KG1 (cell line): ENCODE measurements at regions not wholly inside any gene's neighbourhood (a gene's known extent, or its start where the extent isn't known, plus 50 kb on each side); places are given as distances from the start of the nearest gene placed in this dataset.

Experiments
- DNase-seq: peaks from one replicate; lab custom pipeline; 2025; lab: John Stamatoyannopoulos, UW

DNA sequence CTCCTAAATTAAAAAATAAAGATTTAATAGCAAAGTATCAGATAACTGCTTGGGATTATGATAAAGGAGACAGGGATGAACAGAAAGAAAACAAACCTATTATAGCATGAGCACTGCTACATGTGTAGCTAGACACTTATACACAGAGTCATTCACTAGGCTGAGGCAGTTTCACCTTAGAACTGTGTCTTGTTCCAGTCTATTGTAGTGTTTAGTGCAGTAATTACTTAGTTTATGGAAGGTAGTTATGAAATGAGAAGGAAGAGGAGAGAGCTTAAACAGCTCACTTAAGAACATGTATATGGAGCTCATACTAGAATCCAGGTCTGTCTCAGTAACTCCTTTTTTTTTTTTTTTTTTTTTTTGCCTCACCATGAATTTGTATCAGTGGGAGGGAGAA is 441.4 kb downstream of the PDCD6IP start:
- DNase-seq, result no peak

DNA sequence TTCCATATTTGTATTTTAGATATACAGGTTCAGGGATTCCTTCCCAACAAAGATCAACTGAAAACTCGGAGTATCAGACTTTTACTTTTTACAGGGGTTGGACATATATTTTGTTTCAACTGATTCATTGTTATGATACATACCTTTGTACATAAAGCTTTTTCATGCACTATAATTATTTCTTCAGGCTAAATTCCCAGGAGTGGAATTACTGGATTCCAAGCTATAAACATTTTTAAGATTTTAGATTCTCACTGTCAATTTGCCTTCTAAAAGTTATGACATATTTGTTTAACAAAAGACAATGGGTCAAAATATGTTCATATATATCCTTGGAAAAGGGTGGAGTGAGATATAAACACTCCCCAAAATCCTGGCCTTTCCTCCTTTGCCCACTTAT is 449.0 kb downstream of the PDCD6IP start:
- DNase-seq, result no peak

DNA sequence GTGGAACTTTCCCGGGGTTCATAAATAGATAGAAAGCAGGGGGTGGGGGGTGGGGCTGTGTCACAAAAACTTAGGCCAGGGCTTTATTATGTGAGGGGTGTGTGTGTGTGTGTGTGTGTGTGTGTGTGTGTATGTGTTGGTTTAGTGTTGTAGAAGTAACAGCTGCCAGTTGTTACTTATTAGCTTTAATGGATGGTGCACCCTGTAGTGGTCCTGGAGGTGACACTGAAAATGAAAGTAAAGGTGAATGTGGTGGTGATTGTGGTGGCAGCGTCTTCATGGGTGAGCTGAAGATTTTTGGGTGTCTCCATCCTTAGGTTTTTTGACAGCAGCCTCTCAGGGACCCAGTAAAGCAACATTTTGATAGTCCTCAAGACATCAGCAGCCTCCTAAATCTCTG is 449.9 kb downstream of the PDCD6IP start:
- no peak for DNase-seq

DNA sequence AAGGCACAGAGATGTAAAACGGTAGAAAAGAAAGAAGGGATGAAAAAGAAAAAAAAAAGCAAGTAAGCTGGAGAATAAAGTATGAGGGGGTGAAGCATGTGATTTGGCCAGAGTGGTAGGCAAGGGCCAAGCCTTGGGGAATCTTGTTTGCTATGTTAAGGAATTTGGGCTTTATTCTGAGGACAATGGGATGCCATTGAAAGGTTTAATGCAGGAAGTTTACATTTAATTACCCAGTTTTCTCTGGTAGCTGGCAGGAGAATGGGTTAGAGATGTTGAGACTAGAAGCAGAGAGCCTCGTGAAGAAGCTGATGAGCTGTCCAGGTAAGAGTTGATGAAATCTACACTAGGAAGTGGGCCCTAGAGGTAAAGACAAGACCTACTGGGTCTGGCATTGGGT is 455.9 kb downstream of the PDCD6IP start:
- no peak for DNase-seq

DNA sequence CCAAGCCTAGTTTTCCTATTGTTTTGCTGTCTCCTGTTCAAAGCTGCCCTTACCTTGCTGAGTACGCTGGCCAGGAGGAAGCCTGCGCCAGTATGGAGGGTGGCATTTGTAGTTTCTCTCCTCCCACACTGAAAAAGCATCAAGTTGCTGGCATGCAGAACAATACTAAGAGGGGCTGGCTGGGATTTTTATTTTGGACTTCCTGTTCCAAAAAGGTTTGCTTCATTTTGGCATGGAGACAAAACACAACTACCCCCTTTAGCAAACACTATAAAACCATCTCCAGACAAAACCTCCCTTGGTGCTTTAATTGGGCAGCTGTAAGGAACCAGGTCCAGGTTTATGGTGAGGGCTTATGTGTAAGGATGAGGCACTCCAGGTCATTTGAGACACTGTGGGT is 457.6 kb downstream of the PDCD6IP start:
- no peak for DNase-seq

DNA sequence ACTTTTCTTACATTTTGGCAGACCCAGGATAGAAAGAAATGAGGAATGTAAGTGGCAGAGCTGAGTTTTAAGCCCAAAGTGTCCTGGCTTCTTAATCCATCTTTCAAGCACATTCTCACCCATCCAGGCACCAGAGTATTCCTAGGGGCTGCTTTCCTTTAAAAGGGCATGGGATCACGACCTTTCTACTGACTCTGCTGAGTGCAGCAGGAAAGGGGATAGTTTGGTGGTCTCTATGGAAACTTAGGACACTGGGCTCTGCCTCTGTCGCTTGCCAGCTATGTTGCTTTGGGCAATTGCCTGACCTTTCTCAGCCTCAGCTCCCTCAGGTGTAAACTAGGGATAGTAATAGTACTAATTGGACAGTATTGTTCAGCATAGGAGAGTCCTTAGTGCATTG is 458.4 kb downstream of the PDCD6IP start:
- no peak for DNase-seq

DNA sequence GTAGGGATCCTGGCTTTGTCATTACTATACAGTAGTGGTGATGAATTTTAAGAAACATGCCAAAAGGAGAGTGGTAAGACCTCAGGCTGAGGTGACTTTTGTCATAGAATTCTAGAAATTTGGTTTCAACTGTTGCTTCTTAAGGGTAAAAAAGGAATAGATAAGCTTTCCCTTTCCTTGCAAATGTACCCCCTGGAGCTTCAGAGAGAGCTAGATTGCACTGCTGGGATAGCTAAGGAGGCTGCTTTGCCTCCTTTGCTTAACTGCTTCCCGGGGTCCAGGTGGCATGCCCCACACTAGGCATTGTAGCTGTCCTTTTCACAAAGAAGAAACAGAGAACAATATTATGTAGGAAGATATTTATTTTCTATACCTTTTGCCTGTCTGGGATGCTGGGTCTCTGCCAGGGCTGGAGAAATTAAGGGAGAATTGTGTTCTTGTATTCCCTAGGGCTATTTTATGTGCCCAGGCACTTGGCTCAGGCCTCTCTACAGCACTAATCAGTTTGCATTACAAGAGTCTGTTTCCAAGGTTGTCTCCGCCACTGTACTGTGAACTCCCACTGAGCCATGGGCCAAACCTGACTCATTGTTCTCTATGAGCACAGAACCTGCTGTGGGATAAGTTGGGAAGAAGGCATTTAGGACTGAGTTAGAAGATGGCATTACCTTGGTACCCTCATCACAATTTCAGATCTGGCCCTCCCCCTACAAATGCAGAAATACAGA is 460.0 kb downstream of the PDCD6IP start:
- no peak for DNase-seq

DNA sequence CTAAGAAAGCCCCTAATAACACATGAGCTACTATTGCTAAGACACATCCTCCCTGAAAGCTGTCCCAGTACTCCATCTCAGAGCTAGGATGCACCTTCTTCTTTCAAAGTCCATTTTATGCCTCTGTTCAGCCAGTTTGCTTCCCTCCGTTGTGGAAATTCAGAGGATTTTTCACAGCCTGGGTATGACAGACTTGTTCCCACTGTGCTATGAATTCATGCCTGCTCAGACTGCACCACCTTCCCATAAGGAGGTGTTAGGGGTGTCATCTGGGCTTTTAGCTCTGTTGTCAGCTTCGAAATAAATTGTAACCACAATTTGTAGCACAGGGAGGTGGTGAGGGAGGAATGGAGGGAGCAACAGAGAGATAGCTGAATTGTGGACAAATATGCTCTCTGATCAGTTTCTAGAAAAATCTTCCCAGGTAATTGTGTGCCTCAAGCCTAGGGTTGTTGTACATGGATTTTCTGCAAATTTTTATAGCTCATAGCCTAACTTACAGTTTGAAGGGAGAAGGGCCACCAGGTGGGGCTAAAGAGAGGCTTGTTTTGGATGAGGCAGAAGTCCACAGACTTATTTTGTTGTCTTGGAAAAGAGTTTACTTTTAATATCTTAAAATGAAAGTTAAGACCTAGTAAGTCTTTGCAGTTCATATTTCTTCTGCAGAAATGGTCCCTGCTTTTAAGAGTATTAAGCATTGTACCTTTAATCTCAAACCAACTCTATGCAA is 462.0 kb downstream of the PDCD6IP start:
- DNase-seq, result peak; percentile 46

DNA sequence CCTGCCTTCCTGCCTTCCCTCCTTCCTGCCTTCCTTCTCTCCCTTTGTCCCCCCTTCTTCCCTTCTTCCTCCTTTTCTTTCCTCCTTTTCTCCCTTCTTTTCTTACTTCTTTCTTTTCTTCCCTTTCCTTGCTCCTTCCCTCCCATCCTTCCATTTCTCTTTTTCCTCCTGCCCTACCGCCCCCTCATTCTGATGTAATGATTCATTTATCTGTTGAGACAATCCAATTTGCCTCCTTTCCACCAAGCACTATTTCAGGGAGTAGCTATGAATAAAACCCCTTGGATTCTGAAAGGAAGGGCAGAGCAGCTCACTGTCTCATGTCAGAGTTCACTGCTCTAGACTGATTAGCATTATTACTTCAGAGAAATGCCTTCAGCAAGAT is 462.6 kb downstream of the PDCD6IP start:
- no peak for DNase-seq

DNA sequence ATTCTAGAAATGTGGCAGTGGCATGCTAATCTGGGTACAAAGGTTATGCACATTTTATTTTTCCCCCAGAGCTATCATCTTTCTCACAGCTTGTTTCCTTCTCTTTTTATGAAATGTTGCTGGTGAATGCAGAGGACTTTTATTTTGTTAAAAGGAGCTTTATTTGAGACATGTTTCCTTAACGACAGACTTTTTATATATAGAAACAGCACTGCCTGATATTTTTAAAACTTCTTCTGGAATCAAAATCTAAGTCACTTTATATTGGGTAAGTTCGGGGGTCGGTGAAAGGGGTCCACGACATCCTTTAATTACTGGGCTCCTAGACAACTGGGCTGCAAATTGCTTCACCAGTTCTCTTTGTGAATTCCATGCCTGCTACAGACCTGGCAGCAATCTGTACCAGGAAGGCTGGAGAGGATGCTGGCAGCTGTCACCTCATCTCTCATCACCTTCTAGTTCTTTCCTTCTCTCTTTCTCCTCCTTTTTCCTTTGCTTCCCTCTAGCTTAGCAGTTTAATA is 464.7 kb downstream of the PDCD6IP start:
- peak; percentile 27 for DNase-seq

DNA sequence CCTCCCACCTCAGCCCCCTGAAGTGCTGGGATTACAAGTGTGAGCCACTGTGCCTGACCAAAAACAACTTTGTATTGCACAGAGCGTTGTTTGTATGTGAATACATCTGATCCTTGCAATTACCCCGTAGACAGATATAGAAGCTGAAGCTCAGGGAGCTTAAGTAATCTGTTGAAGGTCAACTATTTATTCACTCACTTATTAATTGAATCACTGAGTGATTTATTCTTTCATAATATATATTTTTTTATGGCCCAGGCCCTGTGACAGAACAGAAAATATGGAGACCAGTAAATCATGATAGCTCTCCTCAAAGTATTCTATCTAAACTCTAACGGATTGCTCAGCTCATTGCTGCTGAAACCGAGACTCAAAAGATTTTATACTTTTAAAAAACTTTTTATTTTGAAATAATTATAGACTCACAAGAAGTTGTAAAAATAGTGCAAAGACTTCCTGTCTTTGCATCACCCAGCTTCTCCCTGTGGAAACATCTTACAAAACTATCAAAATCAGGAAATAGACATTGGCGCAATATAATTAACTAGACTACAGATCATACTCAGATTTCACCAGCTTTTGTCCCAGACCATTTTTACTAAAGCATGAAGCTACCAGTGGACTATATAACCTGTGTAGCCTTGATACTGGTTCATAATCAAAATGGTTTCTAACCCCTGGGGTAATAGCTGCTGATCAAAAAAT is 466.1 kb downstream of the PDCD6IP start:
- no peak for DNase-seq

DNA sequence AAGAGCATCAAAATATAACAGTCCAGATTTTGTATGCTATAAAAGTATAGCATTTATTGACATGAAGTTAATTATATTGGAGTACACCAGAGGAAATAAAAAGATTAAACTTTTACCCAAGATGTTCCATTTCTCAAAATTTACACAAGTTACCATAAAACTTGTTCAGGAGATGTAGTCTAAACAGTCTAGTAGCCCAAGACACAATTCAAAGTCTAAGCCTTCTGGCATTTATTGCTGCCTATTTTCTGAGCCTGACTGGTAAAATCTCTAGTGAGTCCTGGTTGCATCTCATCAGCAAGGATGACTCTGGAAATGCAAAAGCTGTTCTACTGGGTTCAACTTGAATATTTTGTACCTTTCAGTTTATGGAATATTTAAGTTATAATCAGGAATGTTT is 468.7 kb downstream of the PDCD6IP start:
- no peak for DNase-seq

DNA sequence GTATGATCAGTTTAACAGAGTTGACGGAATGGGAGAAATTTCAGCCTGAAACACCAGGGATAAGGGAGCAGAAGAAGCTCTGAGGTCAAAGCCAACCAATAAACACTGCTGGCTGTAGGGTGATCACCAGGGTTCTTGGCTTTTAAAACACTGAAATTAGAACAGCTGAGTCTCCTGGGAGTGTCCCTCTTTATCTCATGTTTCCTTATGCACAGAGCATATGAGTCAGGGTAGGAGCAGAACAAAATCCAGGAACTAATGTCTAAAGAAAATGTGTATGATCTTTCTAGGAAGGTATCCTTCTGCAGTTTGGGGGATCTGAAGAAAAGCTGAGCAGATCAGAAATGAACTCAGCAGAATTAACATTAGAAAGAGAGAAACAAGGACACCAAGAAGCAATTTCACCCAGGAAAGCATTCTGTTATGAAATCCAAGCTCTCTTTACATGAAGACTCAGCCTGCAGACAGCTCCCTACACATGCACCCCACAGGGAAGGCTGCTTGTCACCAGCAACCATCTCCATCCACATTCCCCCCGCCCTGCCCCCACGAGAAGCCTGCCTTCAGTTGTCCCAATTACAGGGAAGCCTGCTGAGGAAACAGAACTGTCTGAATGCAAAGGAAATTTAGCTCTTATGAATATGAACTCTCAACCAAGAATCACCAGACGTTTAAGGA is 469.7 kb downstream of the PDCD6IP start:
- no peak for DNase-seq

DNA sequence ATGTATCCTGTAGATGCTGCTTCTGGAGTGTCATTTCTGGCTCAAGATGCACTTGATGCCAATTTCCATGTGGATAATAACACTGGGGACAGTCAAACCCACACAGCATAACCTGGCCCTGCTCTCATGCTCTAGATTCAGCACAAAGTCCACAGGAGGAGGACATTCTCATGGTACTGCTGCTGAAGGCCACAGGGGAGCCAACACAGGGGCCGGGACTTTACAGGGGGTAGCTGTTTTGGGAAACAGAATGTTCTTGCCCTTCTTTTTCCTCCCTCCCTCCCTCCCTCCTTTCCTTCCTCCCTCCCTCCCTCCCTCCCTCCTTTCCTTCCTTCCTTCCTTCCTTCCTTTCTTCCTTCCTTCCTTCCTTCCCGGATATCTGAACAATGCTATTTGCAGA is 477.4 kb downstream of the PDCD6IP start:
- no peak for DNase-seq

DNA sequence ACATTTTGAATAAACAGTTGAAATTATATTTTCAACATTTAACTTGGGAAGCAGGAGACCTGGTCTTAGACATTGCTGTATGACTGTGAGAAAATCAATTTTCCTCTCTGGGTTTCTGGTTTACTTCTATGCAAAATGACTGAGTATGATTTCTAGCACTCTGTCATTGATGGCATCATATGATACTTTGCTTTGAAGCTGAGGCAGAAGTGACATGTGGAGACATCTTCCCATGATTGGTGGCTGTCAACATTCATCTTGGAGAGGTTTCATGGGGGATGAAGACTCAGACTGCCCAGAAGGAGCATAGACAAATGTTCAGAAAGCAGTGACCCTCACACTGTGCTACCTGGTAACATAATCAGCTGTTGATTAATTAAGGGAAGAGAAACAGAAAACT is 477.9 kb downstream of the PDCD6IP start:
- no peak for DNase-seq

DNA sequence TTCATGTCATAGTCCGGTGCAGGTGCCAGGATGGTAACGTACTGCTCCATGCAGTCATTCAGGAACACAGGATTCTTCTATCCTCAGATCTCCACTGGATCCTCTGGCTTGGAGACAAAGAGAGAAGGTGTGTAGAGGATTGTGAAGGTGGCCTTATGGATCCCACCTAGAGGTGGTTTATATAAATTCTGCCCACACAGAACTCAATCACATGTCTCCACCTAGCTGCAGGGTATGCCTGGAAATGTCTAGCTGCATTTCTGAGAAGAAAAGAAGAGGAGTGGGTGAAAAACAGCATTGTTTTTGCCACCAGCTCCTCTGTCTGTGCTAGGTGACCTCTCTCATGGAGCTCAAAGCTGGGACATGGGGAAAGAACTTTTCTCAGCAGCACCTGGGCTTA is 478.7 kb downstream of the PDCD6IP start:
- DNase-seq, result no peak

DNA sequence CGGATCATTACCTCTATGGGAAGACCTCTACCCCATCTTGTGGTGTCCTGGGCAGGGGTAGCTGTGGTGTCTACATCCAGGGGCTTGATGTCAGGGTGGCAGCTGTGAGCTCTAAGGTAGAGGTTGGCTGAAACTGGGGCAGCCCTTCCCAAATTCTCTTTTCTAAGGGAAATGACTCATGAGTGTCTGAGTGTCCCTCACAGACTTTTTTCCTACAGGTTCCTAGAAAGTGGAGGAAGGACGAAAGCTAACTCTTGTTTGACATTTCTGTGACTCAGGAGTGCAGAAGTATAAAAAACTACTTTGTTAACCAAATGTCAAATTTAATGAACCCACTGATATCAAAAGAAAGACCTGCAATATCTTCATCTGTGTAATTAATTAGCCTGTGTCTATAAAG is 481.5 kb downstream of the PDCD6IP start:
- DNase-seq, result no peak

DNA sequence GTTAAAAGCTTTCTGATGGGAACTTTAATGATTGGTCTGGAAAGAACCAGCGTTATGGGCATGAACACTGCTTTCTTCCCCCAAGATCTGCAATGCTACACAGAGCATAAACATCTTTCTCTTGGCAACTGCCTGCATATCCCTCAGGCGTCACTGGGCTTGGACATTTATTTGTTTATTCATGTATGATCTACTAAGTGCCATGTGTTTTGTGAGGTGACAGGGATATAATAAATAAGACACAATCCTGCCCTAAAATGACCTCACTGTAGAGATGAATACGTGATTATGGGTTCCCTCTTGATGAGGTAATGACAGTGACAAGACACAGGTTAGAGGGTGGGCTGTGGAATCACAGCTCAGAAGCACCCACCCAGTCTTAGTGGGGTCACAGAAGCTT is 485.3 kb downstream of the PDCD6IP start:
- DNase-seq, result no peak

DNA sequence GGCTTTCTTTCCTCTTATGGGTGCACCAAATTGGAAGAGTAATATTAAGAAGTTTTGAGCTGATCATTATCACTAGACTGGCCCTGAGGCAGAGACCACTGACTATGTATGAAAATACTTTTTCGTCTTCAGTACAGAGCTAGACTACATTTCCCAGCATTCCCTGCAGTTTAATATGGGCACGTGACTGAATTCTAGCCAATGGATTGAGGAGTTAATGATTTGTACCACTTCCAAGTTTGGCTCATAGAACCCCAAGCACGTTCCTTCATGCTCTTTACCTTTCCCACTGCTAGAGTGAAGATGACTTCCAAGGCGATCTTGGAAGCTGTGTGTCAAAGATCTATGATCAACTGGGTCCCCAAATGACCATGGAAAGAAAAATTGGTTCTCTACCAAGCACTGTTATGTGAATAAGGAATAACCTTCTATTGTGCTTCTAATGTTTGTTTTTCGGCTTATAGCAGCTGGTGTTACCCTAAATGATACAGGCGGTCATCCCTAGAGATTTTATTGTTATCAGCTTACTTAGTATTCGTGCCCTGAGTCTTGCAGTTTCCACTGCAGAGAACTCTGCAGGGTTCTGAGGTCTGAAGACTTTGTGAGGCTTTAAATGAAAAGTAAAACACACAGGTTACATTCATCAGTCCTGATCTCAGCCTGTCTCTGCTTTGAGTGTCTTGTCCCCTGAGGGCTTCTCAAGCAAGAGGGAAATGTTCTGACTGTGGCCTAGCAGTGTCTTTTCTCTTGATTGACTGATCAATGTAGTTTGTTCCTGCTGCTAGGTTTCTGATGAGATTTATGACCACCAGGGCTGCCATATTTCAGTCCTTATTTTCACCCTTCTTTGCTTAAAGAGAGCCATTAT is 486.8 kb downstream of the PDCD6IP start:
- no peak for DNase-seq

DNA sequence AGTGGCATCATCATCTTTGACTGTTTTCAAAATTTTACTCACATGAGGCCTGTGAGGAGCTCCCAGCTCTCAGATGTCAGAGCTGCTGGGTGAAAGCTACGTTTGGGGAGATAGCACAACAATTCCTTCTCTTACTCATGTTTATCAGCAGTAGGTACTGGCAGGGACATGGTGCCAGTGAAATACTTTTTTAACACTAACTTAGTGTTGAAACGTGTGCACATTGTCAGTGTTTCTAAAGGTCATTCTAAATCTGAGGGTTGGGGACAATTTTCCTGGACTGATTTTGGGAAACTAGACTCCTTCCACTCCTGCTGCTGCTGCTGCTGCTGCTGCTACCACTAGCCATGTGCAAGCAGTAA is 487.4 kb downstream of the PDCD6IP start:
- no peak for DNase-seq

DNA sequence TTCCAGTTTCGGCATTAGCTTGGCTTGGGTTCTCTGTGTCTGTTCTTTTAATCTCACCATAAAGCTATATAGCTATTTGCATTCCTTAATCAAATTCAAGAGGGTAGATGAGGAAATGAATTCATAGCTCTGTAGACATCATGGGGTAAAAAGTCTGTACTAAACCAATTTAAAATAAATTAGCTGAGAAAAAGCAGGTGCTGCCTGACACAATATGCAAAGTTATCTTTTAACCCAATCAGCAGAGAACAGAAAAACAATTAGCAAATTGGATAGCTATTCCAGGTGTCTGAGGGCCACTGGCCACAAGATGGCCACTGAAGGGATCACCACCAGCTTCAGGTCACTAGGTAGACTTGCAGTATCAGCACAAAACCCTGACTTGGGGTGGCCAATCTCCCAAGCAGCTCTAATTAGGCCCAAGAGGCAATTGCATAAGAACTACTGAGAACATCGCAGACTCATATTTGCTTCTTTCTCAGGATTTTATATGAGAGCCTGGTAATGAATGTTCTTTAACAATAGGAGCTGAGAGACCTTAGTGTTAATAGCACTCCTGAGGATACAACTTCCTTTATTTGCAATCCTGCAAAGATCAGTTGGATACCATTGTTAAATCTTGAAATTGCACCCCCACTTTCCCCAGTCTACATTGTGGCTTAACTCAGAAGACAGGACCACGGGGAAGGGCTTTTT is 494.3 kb downstream of the PDCD6IP start:
- DNase-seq, result no peak
